Progenitor cell of endocrine pancreas (in vitro differentiated cells): ENCODE measurements at regions not wholly inside any gene's neighbourhood (a gene's known extent, or its start where the extent isn't known, plus 50 kb on each side); places are given as distances from the start of the nearest gene placed in this dataset.

Source experiments
- DNase-seq: peaks from one replicate; pipeline ENCODE4 v3.0.0; 2021; ENCODE audit warnings: low spot score; ENCODE audit not compliant: unreplicated experiment
- H3K27ac Mint-ChIP-seq: 2 replicates; pipeline ENCODE4 v1.8.0; 2021; ENCODE audit warnings: mild to moderate bottlenecking, moderate library complexity, mixed read lengths
- H3K27me3 Mint-ChIP-seq: 2 replicates; pipeline ENCODE4 v1.8.0; 2021; ENCODE audit warnings: mixed read lengths
- H3K36me3 Mint-ChIP-seq: 2 replicates; pipeline ENCODE4 v1.8.0; 2022; ENCODE audit warnings: mixed read lengths; ENCODE audit not compliant: insufficient read depth
- H3K4me1 Mint-ChIP-seq: 2 replicates; pipeline ENCODE4 v1.8.0; 2021; ENCODE audit warnings: low read depth, mixed read lengths
- H3K4me3 Mint-ChIP-seq: 2 replicates; pipeline ENCODE4 v1.8.0; 2021; ENCODE audit warnings: low read depth, mild to moderate bottlenecking, moderate library complexity, mixed read lengths
- H3K9me3 Mint-ChIP-seq: 2 replicates; pipeline ENCODE4 v1.8.0; 2021; ENCODE audit warnings: low read depth, mixed read lengths
- CTCF ChIP-seq: fragments of 200-600 bp; sonication (generic); IDR thresholded peaks from one replicate; pipeline ENCODE4 v1.5.0; 2021; ENCODE audit warnings: antibody characterized with exemption, mild to moderate bottlenecking; ENCODE audit not compliant: unreplicated experiment

DNA sequence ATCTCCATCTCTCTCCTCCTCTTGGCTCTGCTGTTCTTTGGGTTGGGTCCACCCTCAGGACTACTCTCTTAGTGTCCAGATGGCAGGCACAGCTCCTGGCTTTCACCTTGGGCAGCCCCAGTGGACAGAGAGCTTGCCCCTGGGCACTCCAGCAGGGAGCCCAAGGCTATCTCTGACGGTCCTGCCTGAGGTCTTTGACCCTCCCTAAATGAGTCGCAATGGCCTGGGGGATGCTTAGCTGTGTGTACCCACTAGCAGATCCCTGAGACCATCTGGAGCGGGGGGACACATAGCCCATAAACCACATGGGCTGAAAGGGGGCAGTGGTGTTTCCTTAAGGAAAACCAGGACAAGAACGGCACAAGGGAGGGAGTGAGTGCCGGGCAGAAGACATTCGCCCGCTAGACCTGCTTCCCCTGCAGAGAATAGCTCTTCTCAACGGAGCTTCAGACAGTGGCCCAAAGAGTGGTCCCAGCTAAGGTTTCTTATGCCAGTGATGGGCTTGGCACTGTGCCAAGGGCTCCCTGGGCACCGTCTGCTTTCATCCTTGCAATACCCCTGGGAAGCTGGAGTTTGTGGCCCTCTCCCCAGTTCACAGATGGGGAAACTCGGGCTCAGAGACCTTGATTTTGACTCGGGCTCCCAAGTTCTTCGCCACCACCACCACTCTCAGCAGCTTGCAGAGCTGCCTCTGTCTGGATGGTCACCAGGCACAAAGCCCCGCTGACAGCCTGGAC, 53.9 kb upstream of the ANO1 start:
- TF ChIP-seq CTCF = no peak
- Mint-ChIP-seq H3K36me3 (no peaks in the 10 kb centered on the region), H3K4me3 (no peak overlapping the region), H3K4me1 (no peaks in the 10 kb centered on the region), H3K9me3 (no peaks in the 10 kb centered on the region), H3K27ac (no peak overlapping the region), H3K27me3 (peaks cover 7% of the 10 kb centered on the region)
- no peak for DNase-seq

DNA sequence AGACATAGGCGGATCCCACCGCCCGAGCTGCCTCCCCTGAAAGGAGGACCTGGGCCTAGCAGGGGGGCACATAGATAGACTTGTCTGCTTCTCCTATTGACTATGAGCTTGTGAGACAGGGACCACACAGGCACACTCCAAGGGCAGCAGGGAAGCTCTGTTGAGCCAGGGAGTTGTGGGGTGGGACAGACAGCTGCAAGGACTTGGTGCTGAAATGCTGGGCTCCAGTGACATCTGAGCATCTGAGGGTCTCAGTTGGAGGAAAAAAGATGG, 53.4 kb upstream of the ANO1 start:
- H3K9me3 Mint-ChIP-seq = no peaks in the 10 kb centered on the region
- no peak for TF ChIP-seq CTCF
- peaks cover 5% of the 10 kb centered on the region for H3K4me1 Mint-ChIP-seq
- no peak for DNase-seq
- H3K36me3 Mint-ChIP-seq = no peaks in the 10 kb centered on the region
- H3K27me3 Mint-ChIP-seq = peaks cover 7% of the 10 kb centered on the region
- H3K4me3 Mint-ChIP-seq = no peak overlapping the region
- no peak overlapping the region for H3K27ac Mint-ChIP-seq

DNA sequence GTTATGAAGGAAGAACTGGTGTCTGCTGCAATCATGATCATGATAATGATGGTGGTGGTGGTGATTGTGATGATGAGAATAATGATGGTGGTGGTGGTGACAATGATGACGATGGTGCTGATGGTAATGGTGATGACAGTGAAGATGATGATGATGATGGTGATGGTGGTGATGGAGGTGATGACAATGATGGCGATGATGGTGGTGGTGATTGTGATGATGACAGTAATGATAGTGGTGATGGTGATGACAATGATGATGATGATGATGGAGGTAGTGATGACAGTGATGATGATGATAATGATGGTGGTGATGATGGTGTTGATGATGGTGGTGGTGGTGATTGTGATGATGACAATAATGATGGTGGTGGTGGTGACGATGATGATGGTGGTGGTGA, 52.8 kb upstream of the ANO1 start:
- peaks cover 7% of the 10 kb centered on the region for H3K27me3 Mint-ChIP-seq
- no peak overlapping the region for H3K4me3 Mint-ChIP-seq
- H3K36me3 Mint-ChIP-seq = no peaks in the 10 kb centered on the region
- H3K4me1 Mint-ChIP-seq = peaks cover 5% of the 10 kb centered on the region
- H3K27ac Mint-ChIP-seq = no peak overlapping the region
- no peak for TF ChIP-seq CTCF
- no peak for DNase-seq
- H3K9me3 Mint-ChIP-seq = no peaks in the 10 kb centered on the region

GRCh38 chr11:70026012-70026411, 52.1 kb upstream of the ANO1 start:
- H3K27me3 Mint-ChIP-seq = peaks cover 5% of the 10 kb centered on the region
- DNase-seq = no peak
- H3K4me3 Mint-ChIP-seq = no peak overlapping the region
- no peaks in the 10 kb centered on the region for H3K36me3 Mint-ChIP-seq
- no peaks in the 10 kb centered on the region for H3K9me3 Mint-ChIP-seq
- peaks cover 5% of the 10 kb centered on the region for H3K4me1 Mint-ChIP-seq
- no peak overlapping the region for H3K27ac Mint-ChIP-seq
- no peak for TF ChIP-seq CTCF

- no peak for TF ChIP-seq CTCF
- Mint-ChIP-seq H3K27me3 (peaks cover 4% of the 10 kb centered on the region), H3K4me3 (no peak overlapping the region), H3K36me3 (no peaks in the 10 kb centered on the region), H3K9me3 (no peaks in the 10 kb centered on the region), H3K4me1 (peaks cover 5% of the 10 kb centered on the region), H3K27ac (no peak overlapping the region)
- no peak for DNase-seq
Observed at GRCh38 chr11:70026726-70027125, 51.4 kb upstream of the ANO1 start.
